ENCODE measurements at regions not wholly inside any gene's neighbourhood (a gene's known extent, or its start where the extent isn't known, plus 50 kb on each side); places are given as distances from the start of the nearest gene placed in this dataset.

GRCh38 chr5:124639095-124639665 lies 107.3 kb downstream of the ZNF608 start:
- H3K4me3 ChIP-seq (ENCODE audit: low read depth, low read length), result no peak overlapping the region
- DNase-seq (ENCODE audit: low read depth), result no peak
- no peak for TF ChIP-seq CTCF (conservative IDR thresholded peaks at IDR 0.05; ENCODE audit: low read depth, low read length)

DNA sequence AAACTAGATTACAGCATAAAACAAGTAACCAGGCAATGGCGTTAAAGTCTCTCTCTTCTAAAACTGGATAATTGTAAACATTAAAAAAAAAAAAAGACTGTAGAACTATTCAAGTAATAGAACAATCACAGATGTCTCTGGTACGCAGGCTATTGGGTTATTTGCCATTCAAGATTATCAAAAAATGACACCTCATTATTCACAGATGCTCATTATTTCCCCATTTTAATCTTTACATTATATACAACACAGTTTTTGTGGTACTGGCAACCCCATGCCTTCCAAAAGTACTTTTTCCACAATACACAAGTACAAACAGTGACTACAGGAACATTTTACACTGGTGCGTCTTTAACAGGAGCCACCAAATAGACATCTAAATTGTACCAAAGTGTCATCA lies 109.4 kb downstream of the ZNF608 start:
- DNase-seq (ENCODE audit: low read depth), result no peak
- TF ChIP-seq CTCF (conservative IDR thresholded peaks at IDR 0.05; ENCODE audit: low read depth, low read length), result no peak
- no peak overlapping the region for H3K4me3 ChIP-seq (ENCODE audit: low read depth, low read length)

DNA sequence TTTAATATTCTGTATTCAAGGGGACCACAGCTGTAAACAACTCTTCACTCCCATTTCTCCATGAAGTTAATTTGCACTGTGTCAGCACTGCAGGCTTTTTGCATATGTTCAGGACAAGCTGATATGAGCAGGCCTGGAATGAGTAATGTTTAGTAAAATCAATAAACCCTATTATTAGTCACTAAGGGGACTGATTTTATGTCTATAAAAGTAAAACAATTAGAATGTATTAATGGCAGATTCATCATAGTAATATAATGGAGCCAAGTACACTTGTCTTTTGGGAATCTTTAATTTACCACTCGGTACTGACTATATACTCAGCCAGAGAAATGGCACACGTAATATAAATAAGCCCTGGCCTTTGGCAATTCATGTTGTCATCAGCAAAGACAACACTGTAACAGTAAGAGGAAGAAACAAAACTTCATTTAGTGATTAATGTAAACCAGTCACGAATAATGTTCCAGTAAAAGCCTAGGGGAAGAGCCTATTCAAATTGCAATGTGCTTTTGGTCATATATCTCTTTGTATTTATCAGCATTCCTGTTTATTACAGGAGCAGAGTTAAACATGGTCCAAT lies 111.6 kb downstream of the ZNF608 start:
- H3K4me3 ChIP-seq (ENCODE audit: low read depth, low read length), result no peak overlapping the region
- no peak for TF ChIP-seq CTCF (conservative IDR thresholded peaks at IDR 0.05; ENCODE audit: low read depth, low read length)
- DNase-seq (ENCODE audit: low read depth), result no peak

GRCh38 chr5:124634228-124634739 lies 112.2 kb downstream of the ZNF608 start:
- no peak overlapping the region for H3K4me3 ChIP-seq (ENCODE audit: low read depth, low read length)
- no peak for TF ChIP-seq CTCF (conservative IDR thresholded peaks at IDR 0.05; ENCODE audit: low read depth, low read length)
- DNase-seq (ENCODE audit: low read depth), result no peak

GRCh38 chr5:124633209-124633608 lies 113.2 kb downstream of the ZNF608 start:
- no peak overlapping the region for H3K4me3 ChIP-seq (ENCODE audit: low read depth, low read length)
- no peak for DNase-seq (ENCODE audit: low read depth)
- no peak for TF ChIP-seq CTCF (conservative IDR thresholded peaks at IDR 0.05; ENCODE audit: low read depth, low read length)

DNA sequence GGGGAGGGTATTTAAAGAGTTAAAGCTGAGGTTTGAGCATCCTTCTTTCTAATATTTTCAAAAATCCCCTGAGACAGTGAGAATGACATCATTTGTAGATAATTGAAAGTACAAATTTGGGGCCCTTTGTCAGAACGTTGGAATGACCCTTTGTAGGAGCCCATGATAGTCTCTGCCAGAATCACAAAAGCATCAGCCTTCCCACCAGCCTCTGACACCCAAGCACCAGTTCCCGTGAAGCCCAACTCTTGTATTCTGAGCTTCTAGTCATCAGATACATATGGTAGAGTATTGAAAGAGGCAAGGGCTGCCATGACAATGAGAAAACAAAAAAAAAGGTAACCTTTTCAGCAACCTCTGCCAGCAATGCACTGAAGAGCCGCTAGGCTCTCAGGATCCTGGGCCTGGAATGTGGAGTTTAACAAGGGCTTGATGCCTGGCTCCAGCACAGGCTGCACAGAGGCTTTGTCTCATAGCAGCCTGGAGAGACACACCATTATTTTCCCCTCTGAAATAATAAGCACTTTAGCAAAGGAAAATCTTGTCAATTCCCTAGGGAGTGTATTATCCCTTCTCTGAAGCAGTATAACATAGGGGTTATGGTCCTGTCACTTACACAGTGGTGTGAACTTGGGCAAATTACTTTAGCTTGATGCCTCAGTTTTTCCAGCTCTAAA lies 114.4 kb downstream of the ZNF608 start:
- peak; percentile 1 for TF ChIP-seq CTCF (conservative IDR thresholded peaks at IDR 0.05; ENCODE audit: low read depth, low read length)
- DNase-seq (ENCODE audit: low read depth), result no peak
- no peak overlapping the region for H3K4me3 ChIP-seq (ENCODE audit: low read depth, low read length)

Data from choroid plexus epithelial cell (primary cell).